Neural progenitor cell (in vitro differentiated cells): ENCODE measurements at regions not wholly inside any gene's neighbourhood (a gene's known extent, or its start where the extent isn't known, plus 50 kb on each side); places are given as distances from the start of the nearest gene placed in this dataset.

Experiments
- EZH2 ChIP-seq: fragments of 200-600 bp; sonication (generic); IDR thresholded peaks from 2 replicates; pipeline ENCODE4 v1.6.1; 2017; ENCODE audit warnings: antibody characterized with exemption, mild to moderate bottlenecking, moderate library complexity
- EZH2phosphoT487 ChIP-seq: fragments of 200-600 bp; sonication (generic); IDR thresholded peaks from 2 replicates; pipeline ENCODE4 v1.6.1; 2017; ENCODE audit warnings: antibody characterized with exemption
- TF ChIP-seq, protein P1 (sequence below): fragments of 200-600 bp; sonication (generic); IDR thresholded peaks from 2 replicates; pipeline ENCODE4 v1.5.1; 2017; ENCODE audit warnings: antibody characterized with exemption, mild to moderate bottlenecking

DNA sequence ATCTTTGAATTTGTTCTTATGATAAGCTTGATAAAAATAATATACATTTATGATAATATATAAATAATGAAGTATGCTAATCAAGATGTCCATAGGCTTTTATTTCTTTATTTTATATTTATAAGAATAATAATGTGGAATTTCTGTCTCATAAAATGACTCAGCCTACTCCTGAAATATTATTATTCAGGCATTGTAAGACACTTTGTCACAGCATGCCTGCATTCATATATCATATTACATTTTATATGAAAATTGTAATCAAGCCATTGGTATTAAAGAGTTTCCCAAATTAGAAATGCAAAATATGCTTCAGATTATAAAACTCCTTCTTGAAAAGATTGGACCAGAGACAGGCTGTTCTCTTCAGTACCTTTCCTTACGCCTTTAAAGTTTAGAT, 1303.7 kb upstream of the CADM2 start:
- TF ChIP-seq, protein P1, sequence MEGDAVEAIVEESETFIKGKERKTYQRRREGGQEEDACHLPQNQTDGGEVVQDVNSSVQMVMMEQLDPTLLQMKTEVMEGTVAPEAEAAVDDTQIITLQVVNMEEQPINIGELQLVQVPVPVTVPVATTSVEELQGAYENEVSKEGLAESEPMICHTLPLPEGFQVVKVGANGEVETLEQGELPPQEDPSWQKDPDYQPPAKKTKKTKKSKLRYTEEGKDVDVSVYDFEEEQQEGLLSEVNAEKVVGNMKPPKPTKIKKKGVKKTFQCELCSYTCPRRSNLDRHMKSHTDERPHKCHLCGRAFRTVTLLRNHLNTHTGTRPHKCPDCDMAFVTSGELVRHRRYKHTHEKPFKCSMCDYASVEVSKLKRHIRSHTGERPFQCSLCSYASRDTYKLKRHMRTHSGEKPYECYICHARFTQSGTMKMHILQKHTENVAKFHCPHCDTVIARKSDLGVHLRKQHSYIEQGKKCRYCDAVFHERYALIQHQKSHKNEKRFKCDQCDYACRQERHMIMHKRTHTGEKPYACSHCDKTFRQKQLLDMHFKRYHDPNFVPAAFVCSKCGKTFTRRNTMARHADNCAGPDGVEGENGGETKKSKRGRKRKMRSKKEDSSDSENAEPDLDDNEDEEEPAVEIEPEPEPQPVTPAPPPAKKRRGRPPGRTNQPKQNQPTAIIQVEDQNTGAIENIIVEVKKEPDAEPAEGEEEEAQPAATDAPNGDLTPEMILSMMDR, result no peak
- TF ChIP-seq EZH2 (no peak), EZH2phosphoT487 (no peak)
